Fibroblast of mammary gland (primary cell): ENCODE measurements at regions not wholly inside any gene's neighbourhood (a gene's known extent, or its start where the extent isn't known, plus 50 kb on each side); places are given as distances from the start of the nearest gene placed in this dataset.
"Not testable (repeated sequence)": the region's sequence is repeated elsewhere in the genome, so short reads cannot be mapped to it uniquely, and the experiment has no call there.

Experiments
- DNase-seq: peaks from one replicate; pipeline ENCODE4 v3.0.0-alpha.2; 2010; ENCODE audit warnings: low read depth
- H3K4me3 ChIP-seq: 2 replicates; pipeline ENCODE4 v1.5.1; 2011; ENCODE audit warnings: low read depth, mild to moderate bottlenecking, low read length, moderate library complexity; ENCODE audit not compliant: control insufficient read depth
- CTCF ChIP-seq: conservative IDR thresholded peaks from 2 replicates; pipeline ENCODE4 v1.5.1; 2011; ENCODE audit warnings: low read depth, low read length, inconsistent platforms; ENCODE audit not compliant: control insufficient read depth, insufficient read depth

- no peak for TF ChIP-seq CTCF
- DNase-seq: no peak
- H3K4me3 ChIP-seq: no peak overlapping the region
These were observed 1080.6 kb downstream of the PCDH17 start for GRCh38 chr13:58712191-58712590.

- DNase-seq: not testable (repeated sequence)
These were observed 1082.5 kb downstream of the PCDH17 start for GRCh38 chr13:58714016-58714415.

GRCh38 chr13:58721273-58721672, 1089.7 kb downstream of the PCDH17 start:
- DNase-seq: no peak
- TF ChIP-seq CTCF: no peak
- H3K4me3 ChIP-seq: no peak overlapping the region

More at GRCh38 chr13:58714016-58714415, 1082.5 kb downstream of the PCDH17 start:
- H3K4me3 ChIP-seq: not testable (repeated sequence)

- DNase-seq: no peak
- TF ChIP-seq CTCF: no peak
- H3K4me3 ChIP-seq: no peak overlapping the region
These were observed 1096.6 kb downstream of the PCDH17 start for GRCh38 chr13:58728126-58728525.

- no peak for DNase-seq
- H3K4me3 ChIP-seq: no peak overlapping the region
- TF ChIP-seq CTCF: no peak
These were observed 1097.8 kb downstream of the PCDH17 start for GRCh38 chr13:58729361-58729760.

- DNase-seq: no peak
These were observed 1113.1 kb downstream of the PCDH17 start for GRCh38 chr13:58744686-58745085.

GRCh38 chr13:58767566-58767965, 1136.0 kb downstream of the PCDH17 start:
- H3K4me3 ChIP-seq: no peak overlapping the region
- DNase-seq: no peak
- TF ChIP-seq CTCF: no peak

More at GRCh38 chr13:58744686-58745085, 1113.1 kb downstream of the PCDH17 start:
- TF ChIP-seq CTCF: no peak
- no peak overlapping the region for H3K4me3 ChIP-seq
